HTR-8/SVneo (cell line): ENCODE measurements at regions not wholly inside any gene's neighbourhood (a gene's known extent, or its start where the extent isn't known, plus 50 kb on each side); places are given as distances from the start of the nearest gene placed in this dataset.
"Not testable (repeated sequence)": the region's sequence is repeated elsewhere in the genome, so short reads cannot be mapped to it uniquely, and the experiment has no call there.

Experiments
- DNase-seq: peaks from one replicate; pipeline ENCODE4 v3.0.0; 2011; ENCODE audit warnings: low spot score, mixed read lengths; ENCODE audit not compliant: insufficient read length
- FAIRE-seq: peaks from 2 replicates; lab custom pipeline; 2011; peaks lifted over from hg19 to GRCh38; lab: Jason Lieb, UNC

DNA sequence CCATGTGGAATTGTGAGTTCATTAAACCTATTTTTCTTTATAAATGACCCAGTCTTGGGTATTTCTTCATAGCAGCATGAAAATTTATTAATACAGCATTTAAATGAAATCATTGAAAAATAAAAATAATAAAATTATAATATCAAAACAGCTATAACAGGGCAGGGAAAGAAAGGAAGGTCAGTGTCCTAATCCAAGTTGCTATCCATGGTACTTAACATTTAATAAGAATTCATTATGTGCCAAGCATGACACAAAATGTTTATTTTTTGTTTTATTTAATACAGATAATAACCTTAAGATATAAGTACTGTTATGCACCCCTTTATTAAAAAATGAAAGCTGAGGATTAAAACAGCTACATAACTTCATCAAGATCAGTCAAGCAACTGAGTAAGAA lies 838.4 kb downstream of the RAB28 start:
- FAIRE-seq, result no peak
- no peak for DNase-seq

DNA sequence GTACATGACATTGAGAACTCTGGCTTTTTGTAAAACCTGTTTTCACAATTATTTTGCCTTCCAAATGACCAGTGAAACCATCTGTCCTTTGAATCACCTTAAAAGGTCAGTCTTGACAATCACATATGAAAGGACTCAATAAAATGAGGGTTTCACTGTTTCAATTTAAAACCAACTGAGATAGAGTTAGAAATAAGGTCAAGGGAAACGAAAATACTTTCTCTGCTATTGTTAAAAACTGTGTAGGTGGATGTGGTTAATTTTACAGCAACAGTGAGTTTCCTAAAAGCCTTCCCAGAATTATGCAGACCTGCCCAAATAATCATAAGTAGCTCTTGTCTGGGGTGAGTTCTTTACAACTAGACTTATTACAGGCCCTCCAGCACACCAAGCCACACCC lies 839.9 kb downstream of the RAB28 start:
- DNase-seq (no peak), FAIRE-seq (no peak)

DNA sequence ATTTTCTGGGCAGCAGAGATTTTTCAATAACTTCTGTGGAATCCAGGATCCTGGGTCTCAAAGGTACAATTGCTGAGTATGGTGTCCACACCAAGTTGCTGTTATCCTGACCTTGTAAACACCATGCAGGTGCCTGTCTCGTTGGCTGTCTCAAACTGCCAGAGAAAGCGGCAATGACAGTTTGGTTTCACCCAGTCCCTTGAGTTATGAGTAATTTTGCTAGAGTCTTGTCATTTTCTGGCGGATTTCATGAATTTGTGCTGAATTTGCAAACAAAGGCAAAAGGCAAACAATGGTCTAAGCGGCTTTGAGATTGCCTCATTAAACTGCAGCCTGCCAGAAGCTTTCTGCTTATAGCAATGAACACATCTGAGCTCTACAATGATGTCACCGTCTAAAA lies 847.9 kb downstream of the RAB28 start:
- FAIRE-seq (no peak), DNase-seq (no peak)

DNA sequence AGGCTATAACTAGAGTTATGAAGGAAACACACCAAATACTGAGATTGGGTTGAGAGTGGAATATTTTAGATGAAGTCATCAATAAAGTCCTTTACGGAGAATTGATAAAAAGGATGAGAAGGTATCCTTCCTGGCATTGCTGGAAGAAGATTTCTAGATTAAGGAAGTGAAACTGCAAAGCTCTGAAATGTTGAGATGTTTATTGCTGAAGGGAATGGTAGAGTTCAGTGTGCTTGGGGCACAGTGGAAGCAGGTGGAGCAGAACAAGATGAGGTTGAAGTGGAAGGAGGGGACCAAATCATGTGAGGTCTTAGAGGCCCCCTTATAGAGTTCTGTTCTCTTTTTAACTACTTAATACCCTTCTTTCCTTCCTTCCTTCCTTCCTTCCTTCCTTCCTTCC lies 848.5 kb downstream of the RAB28 start:
- DNase-seq, result no peak
- FAIRE-seq, result no peak

DNA sequence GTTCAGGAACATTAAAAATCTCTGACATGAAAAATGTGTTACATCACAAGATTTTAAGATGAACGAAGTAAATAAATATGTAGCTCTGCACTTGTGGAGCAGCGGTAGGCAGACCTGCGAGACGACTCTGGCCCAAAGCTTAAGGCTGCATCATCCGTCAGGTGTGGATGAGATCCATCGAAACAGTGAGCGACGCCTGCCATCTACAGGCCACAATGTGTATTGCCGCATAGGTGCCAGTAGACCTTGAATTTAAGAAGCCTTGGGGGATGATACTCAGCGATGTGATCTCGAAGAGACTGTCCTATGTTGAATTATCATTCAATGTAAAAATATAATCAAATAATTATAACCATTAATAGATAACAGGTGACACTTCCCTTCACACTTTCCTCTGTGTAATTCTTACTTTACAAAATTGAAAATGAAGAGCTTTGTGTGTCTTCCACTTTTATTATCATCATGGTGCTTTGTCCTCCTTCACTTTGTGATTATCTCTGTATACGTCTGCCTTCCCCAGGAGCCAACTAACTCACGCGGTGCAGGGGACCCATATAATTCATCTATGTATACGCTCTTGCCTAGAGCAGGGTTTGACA lies 851.0 kb downstream of the RAB28 start:
- no peak for FAIRE-seq
- peak; percentile 6 for DNase-seq

DNA sequence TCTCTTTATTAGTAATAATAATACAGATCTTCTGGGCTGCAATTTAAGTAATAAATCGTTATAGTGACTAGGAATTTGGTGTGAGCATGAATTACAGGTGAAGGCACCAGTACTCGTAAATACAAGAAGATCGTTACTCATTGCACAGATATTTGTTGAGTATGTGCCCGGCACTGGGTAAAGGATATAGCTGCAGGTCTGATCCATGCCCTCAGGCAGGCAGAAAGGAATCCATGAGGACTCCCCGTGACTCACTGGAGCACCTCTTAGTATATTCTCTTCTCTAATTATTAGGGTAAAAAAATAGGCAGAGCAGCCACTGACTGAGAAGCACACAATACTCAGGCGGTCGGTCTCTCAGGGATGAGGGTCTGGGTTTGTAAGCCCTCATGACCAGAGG lies 868.3 kb downstream of the RAB28 start:
- no peak for DNase-seq
- FAIRE-seq, result no peak

DNA sequence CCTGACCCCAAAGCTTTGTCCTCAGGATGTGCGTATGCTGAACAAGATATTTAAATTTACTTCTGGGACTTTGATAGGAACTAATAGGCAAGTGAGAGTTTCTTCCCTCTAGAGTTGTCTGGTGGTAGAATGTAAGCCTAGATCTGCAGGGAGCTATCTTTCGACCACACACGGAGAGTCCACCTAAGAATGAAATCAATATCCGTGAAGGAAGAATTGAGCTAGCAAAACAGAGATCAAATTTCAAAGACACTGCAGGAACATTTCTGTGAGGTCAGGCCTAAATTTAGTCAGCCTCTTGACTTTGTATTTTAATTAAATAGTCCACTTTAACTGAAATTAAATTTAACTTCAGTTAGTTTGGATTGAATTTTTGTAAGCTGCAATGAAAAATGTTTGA lies 871.3 kb downstream of the RAB28 start:
- DNase-seq (no peak), FAIRE-seq (no peak)

DNA sequence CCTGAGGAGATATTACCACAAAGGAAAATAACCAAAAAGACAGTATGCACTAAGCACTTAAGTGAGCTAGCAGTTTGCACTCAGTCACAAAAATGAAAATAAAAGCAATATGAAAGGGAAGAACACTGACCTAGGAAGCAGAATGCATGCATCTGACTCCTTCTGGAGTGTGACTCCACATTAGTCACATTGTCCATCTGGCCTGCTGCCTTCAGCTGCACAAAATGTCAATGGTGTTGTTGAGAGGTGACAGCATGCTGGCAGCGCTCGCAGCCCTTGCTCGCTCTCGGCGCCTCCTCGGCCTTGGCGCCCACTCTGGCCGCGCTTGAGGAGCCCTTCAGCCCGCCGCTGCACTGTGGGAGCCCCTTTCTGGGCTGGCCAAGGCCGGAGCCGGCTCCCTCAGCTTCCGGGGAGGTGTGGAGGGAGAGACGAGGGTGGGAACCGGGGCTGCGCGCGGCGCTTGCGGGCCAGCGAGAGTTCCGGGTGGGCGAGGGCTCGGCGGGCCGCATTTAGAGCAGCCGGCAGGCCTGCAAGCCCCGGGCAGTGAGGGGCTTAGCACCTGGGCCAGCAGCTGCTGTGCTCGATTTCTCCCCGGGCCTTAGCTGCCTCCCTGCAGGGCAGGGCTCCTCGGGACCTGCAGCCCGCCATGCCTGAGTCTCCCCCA lies 874.8 kb downstream of the RAB28 start:
- not testable (repeated sequence) for DNase-seq, FAIRE-seq

DNA sequence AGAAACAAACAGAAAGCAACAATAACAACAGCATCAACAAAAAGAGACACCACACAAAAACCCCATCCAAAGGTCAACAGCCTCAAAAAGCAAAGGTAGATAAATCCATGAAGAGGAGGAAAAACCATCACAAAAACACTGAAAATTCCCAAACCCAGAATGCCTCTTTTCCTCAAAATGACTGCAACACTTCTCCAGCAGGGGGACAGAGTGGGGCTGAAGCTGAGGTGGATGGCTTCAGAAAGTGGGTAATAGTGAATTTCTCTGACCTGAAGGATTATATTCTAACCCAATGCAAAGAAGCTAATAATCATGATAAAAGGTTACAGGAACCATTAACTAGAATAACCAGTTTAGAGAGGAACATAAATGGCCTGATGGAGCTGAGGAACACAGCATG lies 888.2 kb downstream of the RAB28 start:
- no peak for FAIRE-seq
- no peak for DNase-seq

DNA sequence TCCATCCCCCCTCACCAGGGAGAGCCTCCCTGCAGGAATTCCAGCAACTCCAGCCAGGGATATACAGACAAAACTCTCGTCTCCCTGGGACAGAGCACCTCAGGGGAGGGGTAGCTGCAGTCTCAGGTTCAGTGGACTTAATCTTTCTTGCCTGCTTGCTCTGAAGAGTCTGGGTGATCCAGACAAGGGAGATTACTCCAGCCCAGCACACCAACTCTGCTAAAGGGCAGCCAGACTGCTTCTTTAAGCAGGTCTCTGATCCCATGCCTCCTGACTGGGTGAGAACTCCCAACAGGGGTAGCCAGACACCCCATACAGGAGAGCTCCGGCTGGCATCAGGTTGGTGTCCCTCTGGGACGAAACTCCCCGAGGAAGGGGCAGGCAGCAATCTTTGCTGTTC lies 888.7 kb downstream of the RAB28 start:
- FAIRE-seq, result no peak
- DNase-seq, result no peak

DNA sequence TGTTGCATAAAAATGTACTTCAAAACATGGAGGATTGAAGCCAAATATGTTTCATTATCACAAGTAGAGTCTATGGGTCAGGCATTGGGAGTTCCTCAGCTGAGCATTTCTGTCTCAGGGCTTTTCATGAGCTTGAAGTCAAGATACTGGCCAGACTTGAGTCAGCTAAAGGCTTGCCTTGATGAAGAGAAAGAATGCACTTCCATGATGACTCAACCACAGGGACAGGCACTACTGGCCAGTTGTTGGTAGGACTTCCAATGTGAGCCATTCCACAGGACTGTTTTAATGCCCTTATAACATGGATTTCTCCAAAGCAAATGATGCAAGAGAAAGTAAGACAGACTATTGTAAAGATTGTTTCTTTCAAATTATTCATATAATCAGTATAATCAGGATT lies 895.6 kb downstream of the RAB28 start:
- DNase-seq, result no peak
- no peak for FAIRE-seq

DNA sequence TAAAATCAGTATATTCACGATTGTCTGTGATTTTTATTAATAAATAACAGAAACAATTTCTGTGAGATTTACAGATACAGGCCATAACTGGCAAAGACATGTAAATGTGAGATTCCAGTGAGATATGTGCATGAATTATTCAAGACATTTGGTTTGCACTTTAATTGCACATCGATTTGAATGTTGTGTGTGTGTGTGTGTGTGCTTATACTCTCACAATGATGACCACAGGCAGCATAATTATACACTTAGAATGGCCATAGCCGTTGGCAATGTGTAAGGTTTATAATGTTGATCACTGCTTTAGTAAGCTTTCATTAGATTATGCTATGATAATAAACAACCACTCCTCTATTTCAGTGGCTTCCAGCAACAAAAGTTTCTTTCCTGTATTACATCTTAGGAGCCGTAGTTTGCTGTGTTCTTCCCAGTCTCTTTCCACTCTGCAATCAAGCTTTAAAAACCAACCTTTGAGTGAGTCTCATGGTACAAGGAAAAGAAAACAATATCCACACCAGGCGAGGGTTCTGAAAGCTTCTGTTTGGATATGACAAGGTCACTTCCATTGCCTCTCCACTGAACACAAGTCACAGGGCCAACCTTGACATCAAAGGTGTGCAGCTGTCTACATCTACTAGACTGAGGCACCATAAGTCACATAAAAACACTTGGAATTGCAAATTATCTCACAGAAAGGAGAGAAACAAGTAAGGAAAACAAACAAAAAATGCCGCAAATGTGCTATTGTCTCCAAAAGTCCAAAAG lies 897.7 kb downstream of the RAB28 start:
- no peak for DNase-seq
- FAIRE-seq, result no peak

DNA sequence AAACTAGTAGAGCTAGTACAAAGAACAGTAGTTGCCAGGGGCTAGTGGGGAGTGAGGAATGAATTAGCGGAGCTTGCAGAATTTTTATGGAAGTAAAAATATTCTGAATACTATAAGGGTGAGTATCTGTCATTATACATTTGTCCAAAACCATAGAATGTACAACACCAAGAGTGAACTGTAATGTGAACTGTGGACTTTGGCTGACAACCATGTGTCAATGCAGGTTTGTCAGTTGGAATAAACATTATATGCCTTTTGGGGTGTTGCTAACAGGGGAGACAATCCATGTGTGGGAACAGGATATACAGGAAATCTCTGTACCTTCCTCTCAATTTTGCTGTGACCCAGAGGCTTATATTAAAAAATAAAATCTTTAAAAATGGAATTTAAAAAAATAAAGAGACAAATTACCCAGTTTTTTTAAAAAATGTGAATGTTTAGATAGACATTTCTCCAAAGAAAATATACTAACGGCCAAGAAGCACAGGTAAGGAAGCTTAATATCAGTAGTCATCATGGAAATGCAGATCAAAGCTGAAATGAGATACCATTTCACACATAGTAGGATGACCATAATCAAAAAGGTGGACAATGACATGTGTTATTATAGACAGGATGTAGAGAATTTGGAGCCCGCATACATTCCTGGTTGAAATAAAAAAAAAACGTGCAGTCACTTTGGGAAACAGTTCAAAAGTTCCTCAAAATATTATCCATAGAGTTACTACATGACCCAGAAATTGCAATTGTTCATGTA lies 899.8 kb downstream of the RAB28 start:
- FAIRE-seq (no peak), DNase-seq (no peak)

DNA sequence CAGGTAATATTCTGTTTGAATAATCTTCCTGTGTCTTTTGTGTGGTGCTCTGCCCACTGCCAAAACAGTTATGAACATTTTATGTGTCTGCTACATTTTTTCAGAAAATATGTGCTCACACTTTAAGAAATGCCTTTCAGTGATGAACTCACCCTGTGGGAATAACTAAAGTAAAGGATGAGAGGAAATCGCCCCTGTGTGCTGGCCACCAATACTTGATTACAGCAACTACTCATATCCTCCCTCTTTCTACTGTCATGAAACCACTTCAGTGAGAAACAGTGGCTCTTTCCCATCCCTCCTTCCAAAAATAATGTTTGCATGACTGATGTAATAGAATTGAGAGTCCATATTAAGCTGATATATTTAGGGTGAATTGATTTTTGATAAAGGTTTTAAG lies 900.9 kb downstream of the RAB28 start:
- FAIRE-seq, result no peak
- no peak for DNase-seq

DNA sequence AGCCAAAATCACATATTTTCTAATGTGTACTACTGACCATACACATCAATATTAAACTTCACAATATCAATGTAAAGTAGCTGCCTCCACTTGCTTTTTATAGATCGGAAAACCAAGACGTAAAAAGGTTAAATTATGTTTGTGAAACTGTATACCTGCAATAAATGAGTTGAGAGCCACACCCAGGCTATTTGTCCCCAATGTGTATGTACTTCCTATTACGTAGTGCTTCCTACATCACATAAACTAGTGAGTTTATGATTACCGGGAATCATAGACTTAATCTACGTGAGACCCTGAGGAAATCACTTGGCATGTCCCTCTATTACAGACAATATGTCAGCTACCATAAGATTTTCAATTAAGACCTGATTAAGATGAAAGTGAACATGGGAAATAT lies 903.4 kb downstream of the RAB28 start:
- no peak for DNase-seq
- FAIRE-seq, result no peak

DNA sequence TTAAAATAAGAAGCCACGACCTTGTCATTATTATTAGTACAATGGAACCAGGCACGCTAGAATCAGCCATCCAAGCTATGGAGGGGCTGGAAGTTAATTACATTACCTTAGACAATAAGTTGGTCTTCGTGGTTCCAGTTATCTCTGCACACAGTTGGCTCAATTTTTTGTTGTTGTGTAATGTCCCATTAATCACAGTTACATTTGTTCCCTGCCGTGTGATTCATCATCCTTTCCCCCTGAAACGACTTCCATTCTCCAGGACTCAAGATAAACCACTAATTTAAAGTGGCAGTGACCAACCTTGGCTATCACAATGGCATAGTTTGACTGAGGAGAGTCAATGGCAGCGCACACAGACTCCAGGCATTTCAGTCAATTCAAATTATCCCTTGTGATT lies 905.0 kb downstream of the RAB28 start:
- FAIRE-seq, result no peak
- DNase-seq, result no peak

DNA sequence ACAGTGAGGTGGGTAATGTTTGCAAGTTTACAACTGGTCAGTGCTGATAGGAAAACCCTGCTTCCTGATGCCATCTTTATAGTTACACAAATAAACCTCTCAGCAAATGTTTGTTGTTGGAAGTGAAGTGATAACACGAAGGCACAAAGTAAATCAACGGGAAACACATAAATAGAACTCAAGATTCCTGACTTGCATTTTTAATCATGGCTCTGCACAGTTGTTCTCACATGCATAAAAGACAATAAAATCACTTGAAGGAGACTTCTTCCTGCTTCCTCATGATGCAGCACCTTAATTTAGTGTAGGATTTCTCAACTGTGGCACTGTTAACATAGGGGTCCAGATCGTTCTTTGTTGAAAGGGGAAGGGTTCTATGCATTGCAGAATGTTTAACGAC lies 907.7 kb downstream of the RAB28 start:
- DNase-seq (no peak), FAIRE-seq (no peak)

DNA sequence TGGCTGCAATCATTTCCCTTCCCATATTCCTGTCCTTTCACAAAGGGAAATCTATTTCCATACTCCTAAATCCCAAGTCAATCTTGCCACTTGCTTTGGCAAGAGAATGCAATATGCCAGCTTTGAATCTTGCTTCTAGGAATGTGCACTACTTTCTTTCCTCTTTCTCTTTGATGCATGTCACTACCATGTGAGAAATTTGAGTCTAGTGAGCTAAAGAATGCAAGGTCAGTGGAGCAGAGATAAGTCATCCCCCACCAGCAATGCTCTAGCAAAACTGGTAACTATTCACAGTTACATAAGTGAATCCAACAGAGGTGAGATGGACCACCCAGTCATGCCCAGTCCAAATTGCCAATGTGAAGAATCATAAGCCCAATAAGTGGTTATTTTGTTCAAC lies 910.4 kb downstream of the RAB28 start:
- DNase-seq (no peak), FAIRE-seq (no peak)

DNA sequence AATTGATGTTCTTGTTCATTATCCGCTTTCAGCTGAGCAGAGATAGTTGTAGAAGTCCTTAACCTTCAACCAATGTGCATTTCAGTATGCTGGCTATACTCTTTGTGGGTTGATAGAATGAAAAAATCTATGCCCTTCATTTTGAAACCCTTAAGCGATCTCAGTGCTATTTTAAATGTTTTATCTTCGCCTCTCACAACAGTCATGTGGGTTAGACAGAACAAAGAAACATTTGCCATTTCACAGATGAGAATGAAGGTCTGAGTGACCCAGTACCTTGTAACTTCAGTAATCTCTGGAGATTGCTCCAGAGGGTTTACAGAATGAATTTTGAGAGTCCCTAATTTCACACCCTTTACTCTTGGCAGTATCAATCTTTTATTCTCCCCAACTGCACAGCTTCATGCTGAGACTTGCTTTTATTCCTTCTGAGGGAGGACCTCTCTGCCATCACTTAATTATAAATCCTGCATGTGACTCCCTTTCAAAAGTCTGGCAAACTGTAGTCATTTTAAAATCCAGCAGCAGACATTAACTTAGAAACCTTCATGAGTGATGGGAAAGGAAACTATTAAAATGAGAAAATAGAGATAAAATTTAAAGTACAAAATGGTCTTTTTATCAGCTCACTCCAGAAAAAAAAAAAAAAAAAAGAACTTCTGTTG lies 921.5 kb downstream of the RAB28 start:
- no peak for FAIRE-seq
- no peak for DNase-seq

DNA sequence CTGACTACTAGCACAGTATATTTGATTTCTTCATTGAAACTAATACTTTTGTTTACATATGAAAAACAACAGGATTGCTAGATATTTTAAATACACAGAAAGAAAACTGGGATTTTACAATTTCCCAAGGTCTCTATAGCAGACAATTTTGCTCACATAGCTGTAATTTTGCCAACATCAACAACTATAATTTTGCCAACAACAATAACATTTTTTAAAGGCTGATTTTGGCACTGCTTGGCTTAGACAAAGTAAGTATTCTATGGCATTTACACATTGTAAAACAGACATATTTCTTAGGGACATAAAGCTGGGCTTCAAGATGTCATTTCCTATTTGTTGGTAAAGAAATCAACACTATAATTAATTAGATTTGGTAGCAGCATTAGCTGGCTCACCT lies 922.1 kb downstream of the RAB28 start:
- no peak for FAIRE-seq
- no peak for DNase-seq
